Fibroblast of lung (primary cell): ENCODE measurements at regions not wholly inside any gene's neighbourhood (a gene's known extent, or its start where the extent isn't known, plus 50 kb on each side); places are given as distances from the start of the nearest gene placed in this dataset.

Source experiments
- DNase-seq, 2 donors: peaks; one replicate each; pipeline versions ENCODE4 v3.0.0 to v3.0.0-alpha.2; 2010; ENCODE audit warnings: low read depth in 2 of 2
- H2AFZ ChIP-seq: 2 replicates; pipeline ENCODE4 v1.5.1; 2012; ENCODE audit warnings: low read length, control low read depth, inconsistent platforms
- H3K27ac ChIP-seq: 2 replicates; pipeline ENCODE4 v1.5.1; 2011; ENCODE audit warnings: low read length, control low read depth; ENCODE audit not compliant: insufficient read depth
- H3K27me3 ChIP-seq: 2 replicates; pipeline ENCODE4 v1.5.1; 2011; ENCODE audit warnings: mild to moderate bottlenecking, low read length; ENCODE audit not compliant: control insufficient read depth, insufficient read depth
- H3K36me3 ChIP-seq: 2 replicates; pipeline ENCODE4 v1.5.1; 2011; ENCODE audit warnings: low read length; ENCODE audit not compliant: control insufficient read depth, insufficient read depth
- H3K4me1 ChIP-seq: 2 replicates; pipeline ENCODE4 v1.5.1; 2011; ENCODE audit warnings: low read length; ENCODE audit not compliant: control insufficient read depth, insufficient read depth; ENCODE audit errors: extremely low read depth
- H3K4me2 ChIP-seq: 2 replicates; pipeline ENCODE4 v1.5.1; 2011; ENCODE audit warnings: low read length, control low read depth; ENCODE audit not compliant: insufficient read depth; ENCODE audit errors: extremely low read depth
- H3K4me3 ChIP-seq, 4 experiments: fragments of 200-600 bp in 1 of 4; sonication (generic) in 1 of 4; replicated peaks in 1 of 4; 2 replicates each; pipeline ENCODE4 v1.5.1; 2011 to 2016; ENCODE audit warnings: low read length in 4 of 4, low read depth in 3 of 4, mild to moderate bottlenecking in 3 of 4, control low read depth in 2 of 4, inconsistent platforms in 1 of 4, mixed read lengths in 1 of 4; ENCODE audit not compliant: insufficient read depth in 1 of 4; ENCODE audit errors: control extremely low read depth in 1 of 4
- H3K79me2 ChIP-seq: 2 replicates; pipeline ENCODE4 v1.5.1; 2012; ENCODE audit warnings: mild to moderate bottlenecking, low read length, inconsistent platforms; ENCODE audit not compliant: control insufficient read depth, insufficient read depth
- H3K9ac ChIP-seq: 2 replicates; pipeline ENCODE4 v1.5.1; 2011; ENCODE audit warnings: mild to moderate bottlenecking, low read length, control low read depth; ENCODE audit not compliant: insufficient read depth
- H3K9me3 ChIP-seq: 2 replicates; pipeline ENCODE4 v1.5.1; 2012; ENCODE audit warnings: low read depth, low read length; ENCODE audit not compliant: control insufficient read depth, insufficient read depth
- H4K20me1 ChIP-seq: 2 replicates; pipeline ENCODE4 v1.5.1; 2011; ENCODE audit warnings: low read length; ENCODE audit not compliant: control insufficient read depth, insufficient read depth; ENCODE audit errors: extremely low read depth
- EZH2 ChIP-seq: IDR thresholded peaks from 2 replicates; pipeline ENCODE4 v1.5.1; 2012; ENCODE audit warnings: low read length, control low read depth, mild to moderate bottlenecking; ENCODE audit errors: missing control alignments
- TF ChIP-seq, protein P1 (sequence below), 2 donors: IDR thresholded peaks in 1 of 2; conservative IDR thresholded peaks in 1 of 2; 1 replicate in 1 of 2; 2 replicates in 1 of 2; pipeline ENCODE4 v1.5.1; 2011 to 2012; ENCODE audit warnings: low read length in 2 of 2, control low read depth in 1 of 2, inconsistent platforms in 1 of 2, low read depth in 1 of 2, mild to moderate bottlenecking in 1 of 2

DNA sequence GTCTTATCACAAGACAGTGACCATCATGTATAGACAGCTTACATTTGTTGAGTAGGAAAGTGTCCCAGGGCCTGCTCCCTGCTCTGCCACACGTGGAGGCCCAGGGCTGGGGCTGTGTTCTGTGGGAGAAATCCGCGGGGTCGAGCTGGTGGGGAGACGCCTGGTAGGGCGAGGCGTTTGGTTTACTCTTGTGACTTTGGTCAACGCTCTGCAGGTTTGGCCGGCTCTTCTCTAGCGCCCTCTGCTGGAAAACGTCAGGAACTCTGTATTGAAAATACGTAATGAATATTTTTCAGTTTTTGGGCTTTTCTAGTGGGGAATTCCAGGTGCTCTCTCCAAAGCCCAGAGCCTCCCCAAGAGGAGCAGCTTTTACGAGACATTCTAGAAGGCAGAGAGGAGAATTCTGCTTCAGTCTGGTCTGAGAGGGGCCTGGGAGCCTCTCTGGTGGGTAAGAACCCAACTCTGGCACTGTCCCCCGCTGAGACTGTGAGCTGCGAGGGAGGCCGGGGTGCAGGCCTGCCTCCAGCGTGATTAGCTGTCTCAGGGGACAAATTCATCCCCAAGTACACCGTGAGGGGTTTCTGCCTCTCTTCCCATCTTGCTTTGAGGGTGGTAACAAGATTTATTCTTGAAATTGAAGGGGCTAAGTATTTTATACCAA lies 112.6 kb upstream of the RALGAPA2 start:
- Histone ChIP-seq H3K4me3 (no peak overlapping the region), H3K9ac (no peak overlapping the region), H3K27me3 (no peaks in the 10 kb centered on the region), H3K4me2 (no peak overlapping the region), H3K9me3 (no peaks in the 10 kb centered on the region), H2AFZ (no peak overlapping the region), H3K79me2 (no peaks in the 10 kb centered on the region), H3K36me3 (no peaks in the 10 kb centered on the region), H4K20me1 (no peaks in the 10 kb centered on the region), H3K4me1 (no peaks in the 10 kb centered on the region), H3K27ac (no peak overlapping the region)
- peak in 1 of 2 donors; percentile 28 for DNase-seq
- TF ChIP-seq, protein P1, sequence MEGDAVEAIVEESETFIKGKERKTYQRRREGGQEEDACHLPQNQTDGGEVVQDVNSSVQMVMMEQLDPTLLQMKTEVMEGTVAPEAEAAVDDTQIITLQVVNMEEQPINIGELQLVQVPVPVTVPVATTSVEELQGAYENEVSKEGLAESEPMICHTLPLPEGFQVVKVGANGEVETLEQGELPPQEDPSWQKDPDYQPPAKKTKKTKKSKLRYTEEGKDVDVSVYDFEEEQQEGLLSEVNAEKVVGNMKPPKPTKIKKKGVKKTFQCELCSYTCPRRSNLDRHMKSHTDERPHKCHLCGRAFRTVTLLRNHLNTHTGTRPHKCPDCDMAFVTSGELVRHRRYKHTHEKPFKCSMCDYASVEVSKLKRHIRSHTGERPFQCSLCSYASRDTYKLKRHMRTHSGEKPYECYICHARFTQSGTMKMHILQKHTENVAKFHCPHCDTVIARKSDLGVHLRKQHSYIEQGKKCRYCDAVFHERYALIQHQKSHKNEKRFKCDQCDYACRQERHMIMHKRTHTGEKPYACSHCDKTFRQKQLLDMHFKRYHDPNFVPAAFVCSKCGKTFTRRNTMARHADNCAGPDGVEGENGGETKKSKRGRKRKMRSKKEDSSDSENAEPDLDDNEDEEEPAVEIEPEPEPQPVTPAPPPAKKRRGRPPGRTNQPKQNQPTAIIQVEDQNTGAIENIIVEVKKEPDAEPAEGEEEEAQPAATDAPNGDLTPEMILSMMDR (conservative IDR thresholded peaks at IDR 0.05 in 1 of 2, IDR thresholded peaks at IDR 0.05 in 1 of 2; ENCODE audit: low read depth in 1 of 2, low read length in 2 of 2): peak; percentile 40 to 65
- no peak for TF ChIP-seq EZH2

DNA sequence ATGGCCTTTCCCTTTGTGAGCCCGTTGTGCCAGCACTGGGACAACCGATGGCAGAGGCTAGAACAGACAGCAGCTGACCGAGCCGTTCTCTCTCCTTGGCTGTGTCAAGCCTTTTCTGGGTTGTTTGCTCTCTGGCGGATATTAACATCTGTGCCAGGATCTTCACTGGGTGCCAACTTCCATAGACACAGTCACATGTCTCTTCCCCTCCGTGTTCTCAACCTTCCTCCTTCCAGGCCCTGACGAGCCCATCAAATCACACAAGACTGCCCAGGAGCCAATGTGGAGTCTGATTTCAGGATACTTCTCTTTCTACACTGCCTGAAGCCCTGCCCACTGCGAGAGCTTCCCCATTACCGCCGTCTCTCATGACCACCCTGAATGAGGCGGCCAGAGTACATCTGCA lies 111.0 kb upstream of the RALGAPA2 start:
- Histone ChIP-seq H3K27me3 (no peaks in the 10 kb centered on the region), H3K9ac (no peak overlapping the region)

GRCh38 chr20:20821484-20822260 lies 109.2 kb upstream of the RALGAPA2 start:
- Histone ChIP-seq H3K27ac (no peak overlapping the region), H2AFZ (no peak overlapping the region), H3K4me3 (no peak overlapping the region), H4K20me1 (no peaks in the 10 kb centered on the region), H3K4me2 (no peak overlapping the region), H3K4me1 (no peaks in the 10 kb centered on the region), H3K79me2 (no peaks in the 10 kb centered on the region), H3K36me3 (no peaks in the 10 kb centered on the region), H3K9me3 (no peaks in the 10 kb centered on the region), H3K9ac (no peak overlapping the region), H3K27me3 (no peaks in the 10 kb centered on the region)
- DNase-seq: no peak
- TF ChIP-seq, protein P1 (conservative IDR thresholded peaks at IDR 0.05 in 1 of 2, IDR thresholded peaks at IDR 0.05 in 1 of 2; ENCODE audit: low read depth in 1 of 2, low read length in 2 of 2): no peak
- no peak for TF ChIP-seq EZH2

More for the DNA sequence above, 111.0 kb upstream of the RALGAPA2 start:
- Histone ChIP-seq H3K4me3 (no peak overlapping the region), H3K4me1 (no peaks in the 10 kb centered on the region), H3K36me3 (no peaks in the 10 kb centered on the region), H3K9me3 (no peaks in the 10 kb centered on the region), H2AFZ (no peak overlapping the region), H3K79me2 (no peaks in the 10 kb centered on the region), H4K20me1 (no peaks in the 10 kb centered on the region), H3K4me2 (no peak overlapping the region), H3K27ac (no peak overlapping the region)
- DNase-seq: no peak
- TF ChIP-seq EZH2: no peak
- TF ChIP-seq, protein P1 (conservative IDR thresholded peaks at IDR 0.05 in 1 of 2, IDR thresholded peaks at IDR 0.05 in 1 of 2; ENCODE audit: low read depth in 1 of 2, low read length in 2 of 2): no peak
